ENCODE measurements at regions not wholly inside any gene's neighbourhood (a gene's known extent, or its start where the extent isn't known, plus 50 kb on each side); places are given as distances from the start of the nearest gene placed in this dataset.

DNA sequence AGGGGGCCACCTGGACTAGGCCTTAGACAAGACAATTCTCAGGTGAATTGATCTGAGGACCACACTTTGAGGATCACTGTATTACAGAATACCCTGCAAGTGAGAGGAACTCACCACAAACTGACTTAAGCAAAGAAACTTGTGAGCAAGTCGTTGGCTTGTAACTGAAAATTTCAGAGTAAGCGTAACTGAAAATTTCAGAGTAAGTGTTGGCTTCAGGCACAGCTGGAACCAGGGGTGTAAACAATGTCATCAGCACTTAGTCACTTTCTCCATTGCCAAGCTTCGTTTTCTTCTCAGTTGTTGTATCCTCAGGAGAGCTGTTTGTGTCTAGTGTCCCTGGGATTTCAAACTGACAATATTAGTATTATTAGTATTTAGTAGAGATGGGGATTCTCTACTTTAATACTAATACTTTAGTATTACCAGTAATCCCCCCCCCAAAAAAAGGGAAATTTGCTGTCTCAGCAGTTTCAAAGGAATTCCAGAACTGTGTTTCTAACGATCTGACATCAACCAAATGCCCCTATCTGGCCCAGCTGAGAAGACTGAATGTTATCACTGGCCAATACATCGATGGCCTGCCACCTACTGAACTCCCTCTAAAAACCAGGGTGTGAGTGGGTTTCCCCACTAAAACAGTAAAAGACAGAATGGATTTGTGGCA is 474.4 kb downstream of the NTRK3 start:
- TF ChIP-seq EZH2 (IDR thresholded peaks at IDR 0.05) (no peak), POLR2AphosphoS5 (IDR thresholded peaks at IDR 0.05; ENCODE audit: borderline replicate concordance, low read depth, low read length) (no peak)
